Neural progenitor cell (in vitro differentiated cells): ENCODE measurements at regions not wholly inside any gene's neighbourhood (a gene's known extent, or its start where the extent isn't known, plus 50 kb on each side); places are given as distances from the start of the nearest gene placed in this dataset.

Source experiments
- DNase-seq: peaks from one replicate; pipeline ENCODE4 v3.0.0-alpha.2; 2016; ENCODE audit warnings: low spot score
- H2AFZ ChIP-seq: fragments of 200-600 bp; sonication (generic); replicated peaks from 2 replicates; pipeline ENCODE4 v1.6.1; 2016; ENCODE audit warnings: antibody characterized with exemption
- H3F3A ChIP-seq: fragments of 200-600 bp; sonication (generic); 2 replicates; pipeline ENCODE4 v1.6.1; 2016; ENCODE audit warnings: antibody characterized with exemption, low read depth
- H3K27ac ChIP-seq: fragments of 200-600 bp; sonication (generic); 2 replicates; pipeline ENCODE4 v1.5.1; 2016; ENCODE audit warnings: mild to moderate bottlenecking
- H3K27me3 ChIP-seq: fragments of 200-600 bp; sonication (generic); 2 replicates; pipeline ENCODE4 v1.6.1; 2016; ENCODE audit warnings: mild to moderate bottlenecking, moderate library complexity
- H3K36me3 ChIP-seq: fragments of 200-600 bp; sonication (generic); 2 replicates; pipeline ENCODE4 v1.5.1; 2016
- H3K4me1 ChIP-seq: fragments of 200-600 bp; sonication (generic); 2 replicates; pipeline ENCODE4 v1.6.1; 2016; ENCODE audit warnings: mixed run types
- H3K4me2 ChIP-seq: fragments of 200-600 bp; sonication (generic); 2 replicates; pipeline ENCODE4 v1.6.1; 2016
- H3K4me3 ChIP-seq: fragments of 200-600 bp; sonication (generic); 2 replicates; pipeline ENCODE4 v1.5.1; 2016
- H3K79me2 ChIP-seq: fragments of 200-600 bp; sonication (generic); 2 replicates; pipeline ENCODE4 v1.6.1; 2016; ENCODE audit warnings: low read depth
- H3K9ac ChIP-seq: fragments of 200-600 bp; sonication (generic); 2 replicates; pipeline ENCODE4 v1.6.1; 2016
- H3K9me3 ChIP-seq: fragments of 200-600 bp; sonication (generic); 2 replicates; pipeline ENCODE4 v1.5.1; 2016; ENCODE audit warnings: low read depth
- H4K20me1 ChIP-seq: fragments of 200-600 bp; sonication (generic); 2 replicates; pipeline ENCODE4 v1.6.1; 2016; ENCODE audit warnings: low read depth
- H3K27ac Mint-ChIP-seq: 3 replicates; pipeline ENCODE4 v1.8.0; 2021; ENCODE audit warnings: mixed read lengths
- H3K27me3 Mint-ChIP-seq: 2 replicates; pipeline ENCODE4 v1.8.0; 2022; ENCODE audit warnings: low read depth, mild to moderate bottlenecking, inconsistent platforms, moderate library complexity, mixed read lengths; ENCODE audit not compliant: insufficient read depth
- H3K36me3 Mint-ChIP-seq: 3 replicates; pipeline ENCODE4 v1.8.0; 2021; ENCODE audit warnings: mixed read lengths
- H3K4me1 Mint-ChIP-seq: 3 replicates; pipeline ENCODE4 v1.8.0; 2021; ENCODE audit warnings: mixed read lengths
- H3K4me3 Mint-ChIP-seq: 3 replicates; pipeline ENCODE4 v1.8.0; 2021; ENCODE audit warnings: mild to moderate bottlenecking, moderate library complexity, mixed read lengths
- H3K9me3 Mint-ChIP-seq: 3 replicates; pipeline ENCODE4 v1.8.0; 2020; ENCODE audit warnings: mixed read lengths
- EZH2 ChIP-seq: fragments of 200-600 bp; sonication (generic); IDR thresholded peaks from 2 replicates; pipeline ENCODE4 v1.6.1; 2017; ENCODE audit warnings: antibody characterized with exemption, mild to moderate bottlenecking, moderate library complexity
- EZH2phosphoT487 ChIP-seq: fragments of 200-600 bp; sonication (generic); IDR thresholded peaks from 2 replicates; pipeline ENCODE4 v1.6.1; 2017; ENCODE audit warnings: antibody characterized with exemption
- TF ChIP-seq, protein P1 (sequence below): fragments of 200-600 bp; sonication (generic); IDR thresholded peaks from 2 replicates; pipeline ENCODE4 v1.5.1; 2017; ENCODE audit warnings: antibody characterized with exemption, mild to moderate bottlenecking

DNA sequence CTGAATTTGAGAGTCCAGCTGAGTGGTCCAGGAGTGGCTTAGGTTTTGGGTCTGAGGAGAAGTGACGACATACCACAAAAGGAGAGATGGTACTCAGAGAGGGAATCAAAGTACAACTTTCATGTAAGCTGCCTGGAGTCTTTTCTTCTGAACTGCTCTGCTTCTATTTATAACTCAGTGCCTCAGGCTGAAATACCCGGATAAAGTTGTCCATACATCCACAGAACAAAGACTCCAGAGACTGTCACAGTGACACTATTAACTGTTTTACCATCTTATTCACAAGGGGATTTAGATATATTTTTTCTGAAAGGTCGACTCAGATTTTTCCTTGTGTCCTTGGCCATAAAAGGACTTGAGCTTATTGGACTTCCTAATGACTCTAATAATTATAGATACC, 264.3 kb upstream of the DNAJC19 start:
- Histone ChIP-seq H2AFZ (no peak overlapping the region), H3K9me3 (no peaks in the 10 kb centered on the region), H3K4me1 (no peaks in the 10 kb centered on the region), H3K27me3 (no peaks in the 10 kb centered on the region), H3K4me2 (no peak overlapping the region), H3K36me3 (no peaks in the 10 kb centered on the region), H3K27ac (no peak overlapping the region), H3F3A (no peaks in the 10 kb centered on the region), H4K20me1 (no peaks in the 10 kb centered on the region), H3K9ac (no peak overlapping the region), H3K4me3 (no peak overlapping the region), H3K79me2 (no peaks in the 10 kb centered on the region)
- Mint-ChIP-seq H3K4me3 (no peak overlapping the region), H3K4me1 (peaks cover 18% of the 10 kb centered on the region), H3K27ac (no peak overlapping the region), H3K9me3 (no peaks in the 10 kb centered on the region), H3K27me3 (no peaks in the 10 kb centered on the region), H3K36me3 (no peaks in the 10 kb centered on the region)
- DNase-seq = no peak
- TF ChIP-seq EZH2phosphoT487 (no peak), EZH2 (no peak)
- TF ChIP-seq, protein P1, sequence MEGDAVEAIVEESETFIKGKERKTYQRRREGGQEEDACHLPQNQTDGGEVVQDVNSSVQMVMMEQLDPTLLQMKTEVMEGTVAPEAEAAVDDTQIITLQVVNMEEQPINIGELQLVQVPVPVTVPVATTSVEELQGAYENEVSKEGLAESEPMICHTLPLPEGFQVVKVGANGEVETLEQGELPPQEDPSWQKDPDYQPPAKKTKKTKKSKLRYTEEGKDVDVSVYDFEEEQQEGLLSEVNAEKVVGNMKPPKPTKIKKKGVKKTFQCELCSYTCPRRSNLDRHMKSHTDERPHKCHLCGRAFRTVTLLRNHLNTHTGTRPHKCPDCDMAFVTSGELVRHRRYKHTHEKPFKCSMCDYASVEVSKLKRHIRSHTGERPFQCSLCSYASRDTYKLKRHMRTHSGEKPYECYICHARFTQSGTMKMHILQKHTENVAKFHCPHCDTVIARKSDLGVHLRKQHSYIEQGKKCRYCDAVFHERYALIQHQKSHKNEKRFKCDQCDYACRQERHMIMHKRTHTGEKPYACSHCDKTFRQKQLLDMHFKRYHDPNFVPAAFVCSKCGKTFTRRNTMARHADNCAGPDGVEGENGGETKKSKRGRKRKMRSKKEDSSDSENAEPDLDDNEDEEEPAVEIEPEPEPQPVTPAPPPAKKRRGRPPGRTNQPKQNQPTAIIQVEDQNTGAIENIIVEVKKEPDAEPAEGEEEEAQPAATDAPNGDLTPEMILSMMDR = no peak

DNA sequence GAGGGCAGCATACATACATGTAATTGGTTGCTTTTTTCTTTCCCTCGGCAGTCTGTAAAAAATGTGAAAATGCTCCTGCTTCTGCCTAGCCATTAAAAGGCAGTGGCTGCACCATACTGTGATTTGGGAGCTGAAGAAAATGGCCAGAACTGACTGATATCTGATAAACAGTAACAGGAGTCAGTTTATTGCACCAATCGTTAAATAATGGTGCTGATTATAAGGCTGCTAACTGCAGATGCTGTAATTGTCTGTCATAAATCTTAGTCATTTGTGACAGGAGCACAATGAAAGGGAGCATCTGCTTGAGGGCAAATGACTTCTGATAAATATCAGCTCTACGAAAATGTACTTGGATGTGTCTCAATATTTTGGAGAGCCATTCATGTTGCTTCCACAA, 263.1 kb upstream of the DNAJC19 start:
- Histone ChIP-seq H3F3A (no peaks in the 10 kb centered on the region), H3K9me3 (no peaks in the 10 kb centered on the region), H3K27me3 (no peaks in the 10 kb centered on the region), H3K4me3 (no peak overlapping the region), H3K79me2 (no peaks in the 10 kb centered on the region), H3K4me1 (no peaks in the 10 kb centered on the region), H2AFZ (no peak overlapping the region), H3K36me3 (no peaks in the 10 kb centered on the region), H3K4me2 (no peak overlapping the region), H3K27ac (no peak overlapping the region), H3K9ac (peak overlapping the region; percentile 3), H4K20me1 (no peaks in the 10 kb centered on the region)
- Mint-ChIP-seq H3K27me3 (no peaks in the 10 kb centered on the region), H3K27ac (no peak overlapping the region), H3K9me3 (no peaks in the 10 kb centered on the region), H3K36me3 (no peaks in the 10 kb centered on the region), H3K4me3 (no peak overlapping the region), H3K4me1 (peaks cover 18% of the 10 kb centered on the region)
- DNase-seq = no peak
- TF ChIP-seq EZH2 (no peak), EZH2phosphoT487 (no peak)
- TF ChIP-seq, protein P1 = no peak

DNA sequence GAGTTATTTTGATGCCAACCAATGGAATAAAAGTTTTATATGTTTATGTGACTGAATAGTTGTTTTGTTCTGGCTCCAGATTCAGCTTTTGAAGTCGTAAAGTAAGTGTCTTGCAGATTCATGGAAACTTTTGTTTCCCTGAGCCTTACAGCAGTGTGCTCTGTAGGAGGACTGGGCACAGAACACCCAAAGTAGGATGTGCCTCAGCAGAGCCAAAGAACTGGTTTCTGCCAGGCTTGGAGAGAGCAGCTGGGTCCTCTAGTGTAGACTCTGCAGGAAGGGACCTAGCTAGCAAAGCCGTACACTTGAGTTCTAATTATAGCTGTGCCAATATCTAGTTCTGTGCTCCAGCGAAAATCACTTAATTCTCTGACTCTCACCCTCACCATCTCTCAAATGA, 261.2 kb upstream of the DNAJC19 start:
- Histone ChIP-seq H3K9me3 (no peaks in the 10 kb centered on the region), H2AFZ (peak overlapping the region; percentile 30), H3K27me3 (no peaks in the 10 kb centered on the region), H3K4me3 (no peak overlapping the region), H3K36me3 (no peaks in the 10 kb centered on the region), H3K4me2 (no peak overlapping the region), H3K4me1 (no peaks in the 10 kb centered on the region), H3K9ac (no peak overlapping the region), H3K27ac (no peak overlapping the region), H3K79me2 (no peaks in the 10 kb centered on the region), H3F3A (no peaks in the 10 kb centered on the region), H4K20me1 (no peaks in the 10 kb centered on the region)
- no peaks in the 10 kb centered on the region for H3K36me3 Mint-ChIP-seq
- H3K9me3 Mint-ChIP-seq = no peaks in the 10 kb centered on the region
- TF ChIP-seq EZH2 (no peak), EZH2phosphoT487 (no peak)
- TF ChIP-seq, protein P1 = no peak
- no peak overlapping the region for H3K27ac Mint-ChIP-seq
- DNase-seq = no peak
- H3K4me3 Mint-ChIP-seq = no peak overlapping the region
- peaks cover 18% of the 10 kb centered on the region for H3K4me1 Mint-ChIP-seq
- H3K27me3 Mint-ChIP-seq = no peaks in the 10 kb centered on the region
